ENCODE measurements at regions not wholly inside any gene's neighbourhood (a gene's known extent, or its start where the extent isn't known, plus 50 kb on each side); places are given as distances from the start of the nearest gene placed in this dataset.

DNA sequence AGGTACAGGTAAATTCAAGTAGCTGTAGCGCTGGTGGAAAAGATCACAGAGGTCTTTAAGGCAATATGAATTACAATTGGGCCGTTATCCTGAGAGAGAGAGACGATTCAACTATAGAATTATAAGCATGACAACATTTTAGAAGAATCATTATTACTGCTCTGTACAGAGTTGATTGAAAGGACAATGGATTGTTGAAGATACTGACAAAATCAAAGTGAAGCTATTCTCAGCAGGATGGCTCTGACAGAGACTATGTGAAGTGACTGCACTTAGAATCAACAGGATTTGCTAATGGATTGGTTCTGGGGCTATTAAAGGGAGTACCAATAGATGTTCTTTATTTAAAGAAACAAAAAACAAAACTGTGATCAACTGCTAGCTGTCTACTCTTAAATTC is 634.8 kb upstream of the GRM3 start:
- Histone ChIP-seq H2BK120ac (replicated peaks; ENCODE audit: low read depth, low read length) (no peak overlapping the region), H2BK5ac (ENCODE audit: low read depth, low read length) (no peak overlapping the region), H3K18ac (ENCODE audit: extremely low read depth, low read length) (no peak overlapping the region), H2AK5ac (ENCODE audit: low read depth, low read length) (no peak overlapping the region), H3K23me2 (ENCODE audit: low read depth, low read length) (no peaks in the 10 kb centered on the region), H3K4me1 (replicated peaks in 1 of 4; ENCODE audit: control insufficient read depth in 3 of 4, insufficient read depth in 4 of 4, low read length in 3 of 4) (no peaks in the 10 kb centered on the region), H2AFZ (ENCODE audit: low read length) (no peak overlapping the region), H3K27me3 (replicated peaks in 1 of 4; ENCODE audit: control insufficient read depth in 3 of 4, extremely low read depth in 1 of 4, insufficient read depth in 3 of 4, low read length in 3 of 4) (no peaks in the 10 kb centered on the region), H3K9me3 (ENCODE audit: insufficient read depth in 2 of 2, low read depth in 1 of 2, low read length in 1 of 2) (no peaks in the 10 kb centered on the region), H2BK20ac (ENCODE audit: low read length) (no peak overlapping the region), H3K36me3 (ENCODE audit: control insufficient read depth in 2 of 4, insufficient read depth in 4 of 4, low read length in 3 of 4) (no peaks in the 10 kb centered on the region), H2BK12ac (ENCODE audit: low read depth, low read length) (no peak overlapping the region), H2BK15ac (ENCODE audit: low read length) (no peak overlapping the region), H4K5ac (ENCODE audit: insufficient read length, low read depth, low read length) (no peak overlapping the region), H3K79me2 (ENCODE audit: control insufficient read depth in 1 of 2, insufficient read depth in 2 of 2, low read length in 2 of 2) (no peaks in the 10 kb centered on the region), H3K4me2 (ENCODE audit: insufficient read depth in 1 of 2, low read depth in 2 of 2, low read length in 2 of 2) (no peak overlapping the region), H3K14ac (ENCODE audit: insufficient read length) (no peak overlapping the region), H3K23ac (ENCODE audit: insufficient read length) (no peak overlapping the region), H3K79me1 (ENCODE audit: low read depth, low read length) (no peaks in the 10 kb centered on the region), H4K20me1 (replicated peaks in 1 of 2; ENCODE audit: control insufficient read depth in 1 of 2, insufficient read depth in 2 of 2, low read length in 2 of 2) (no peaks in the 10 kb centered on the region), H3K27ac (ENCODE audit: low read depth, low read length) (no peak overlapping the region), H3K56ac (replicated peaks; ENCODE audit: insufficient read length, low read depth, low read length) (no peak overlapping the region), H4K91ac (replicated peaks; ENCODE audit: insufficient read length, low read length) (no peak overlapping the region), H3K9ac (replicated peaks in 1 of 4; ENCODE audit: extremely low read depth in 1 of 4, low read depth in 3 of 4, low read length in 3 of 4) (no peak overlapping the region), H3K4ac (replicated peaks; ENCODE audit: insufficient read length, low read depth, low read length) (no peak overlapping the region), H4K8ac (ENCODE audit: extremely low read depth, insufficient read depth, low read length) (no peak overlapping the region), H3K4me3 (ENCODE audit: extremely low read depth in 1 of 4, insufficient read depth in 2 of 4, low read depth in 3 of 4, low read length in 4 of 4) (no peak overlapping the region)
- 61% methylated on average over 3 of the region's 3 CpGs; no CpG with 5 or more reads in 1 of the 2 experiments for WGBS, 2 experiments (ENCODE audit: extremely low coverage in 1 of 2, insufficient coverage in 1 of 2, insufficient read length in 1 of 2, insufficient replicate concordance in 2 of 2, low coverage in 1 of 2, low lambda C conversion rate in 2 of 2, missing lambda C conversion rate in 1 of 2)
- POLR2A ChIA-PET (ENCODE audit: partially characterized antibody) = interaction anchor here (0.6 kb wide), 1 partner anchor 10 kb away, joined by 3 read pairs; no protein-coding TSS in a partner anchor
- CTCF ChIA-PET (ENCODE audit: partially characterized antibody) = no interaction called here
- FAIRE-seq (no peak), DNase-seq (ENCODE audit: low read depth in 1 of 2, low spot score in 2 of 2) (no peak)
- no peak for TF ChIP-seq CREB1 (IDR thresholded peaks at IDR 0.05)
- no peak for TF ChIP-seq EZH2 (IDR thresholded peaks at IDR 0.05; ENCODE audit: low read depth, low read length, severe bottlenecking)
- no peak for TF ChIP-seq SIX5 (IDR thresholded peaks at IDR 0.05; ENCODE audit: low read depth, low read length)
- TF ChIP-seq RBBP5 (IDR thresholded peaks at IDR 0.05; ENCODE audit: borderline replicate concordance, low read depth, low read length) = no peak
- no peak for TF ChIP-seq EP300 (IDR thresholded peaks at IDR 0.05; ENCODE audit: borderline replicate concordance in 1 of 2, low read depth in 2 of 2, low read length in 2 of 2)
- TF ChIP-seq POLR2A (IDR thresholded peaks at IDR 0.05; ENCODE audit: control extremely low read depth in 1 of 2, low read depth in 2 of 2, low read length in 2 of 2) = no peak
- no peak for TF ChIP-seq RFX5 (IDR thresholded peaks at IDR 0.05; ENCODE audit: borderline replicate concordance, low read depth, low read length)
- TF ChIP-seq TCF12 (IDR thresholded peaks at IDR 0.05; ENCODE audit: low read depth, low read length) = no peak
- TF ChIP-seq TEAD4 (IDR thresholded peaks at IDR 0.05; ENCODE audit: low read depth, low read length) = no peak
- TF ChIP-seq SIRT6 (IDR thresholded peaks at IDR 0.05; ENCODE audit: low read length) = no peak
- TF ChIP-seq, protein P1, sequence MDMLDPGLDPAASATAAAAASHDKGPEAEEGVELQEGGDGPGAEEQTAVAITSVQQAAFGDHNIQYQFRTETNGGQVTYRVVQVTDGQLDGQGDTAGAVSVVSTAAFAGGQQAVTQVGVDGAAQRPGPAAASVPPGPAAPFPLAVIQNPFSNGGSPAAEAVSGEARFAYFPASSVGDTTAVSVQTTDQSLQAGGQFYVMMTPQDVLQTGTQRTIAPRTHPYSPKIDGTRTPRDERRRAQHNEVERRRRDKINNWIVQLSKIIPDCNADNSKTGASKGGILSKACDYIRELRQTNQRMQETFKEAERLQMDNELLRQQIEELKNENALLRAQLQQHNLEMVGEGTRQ (IDR thresholded peaks at IDR 0.05; ENCODE audit: low read length) = no peak
- TF ChIP-seq CHD2 (IDR thresholded peaks at IDR 0.05; ENCODE audit: low read length) = no peak
- no peak for TF ChIP-seq JUN (IDR thresholded peaks at IDR 0.05; ENCODE audit: low read depth, low read length)
- TF ChIP-seq JUND (IDR thresholded peaks at IDR 0.05; ENCODE audit: low read length) = no peak
- TF ChIP-seq SUZ12 (IDR thresholded peaks at IDR 0.05; ENCODE audit: low read length) = no peak

All from H1 (cell line).